Erythroblast (primary cell): ENCODE measurements at regions not wholly inside any gene's neighbourhood (a gene's known extent, or its start where the extent isn't known, plus 50 kb on each side); places are given as distances from the start of the nearest gene placed in this dataset.

Source experiments
- GATA1 ChIP-seq: IDR thresholded peaks from 2 replicates; pipeline ENCODE4 v1.6.1; 2011; ENCODE audit warnings: low read depth, mild to moderate bottlenecking, control low read depth, low read length, moderate library complexity
- POLR2A ChIP-seq: IDR thresholded peaks from 2 replicates; pipeline ENCODE4 v1.6.1; 2011; ENCODE audit warnings: mild to moderate bottlenecking, low read length

DNA sequence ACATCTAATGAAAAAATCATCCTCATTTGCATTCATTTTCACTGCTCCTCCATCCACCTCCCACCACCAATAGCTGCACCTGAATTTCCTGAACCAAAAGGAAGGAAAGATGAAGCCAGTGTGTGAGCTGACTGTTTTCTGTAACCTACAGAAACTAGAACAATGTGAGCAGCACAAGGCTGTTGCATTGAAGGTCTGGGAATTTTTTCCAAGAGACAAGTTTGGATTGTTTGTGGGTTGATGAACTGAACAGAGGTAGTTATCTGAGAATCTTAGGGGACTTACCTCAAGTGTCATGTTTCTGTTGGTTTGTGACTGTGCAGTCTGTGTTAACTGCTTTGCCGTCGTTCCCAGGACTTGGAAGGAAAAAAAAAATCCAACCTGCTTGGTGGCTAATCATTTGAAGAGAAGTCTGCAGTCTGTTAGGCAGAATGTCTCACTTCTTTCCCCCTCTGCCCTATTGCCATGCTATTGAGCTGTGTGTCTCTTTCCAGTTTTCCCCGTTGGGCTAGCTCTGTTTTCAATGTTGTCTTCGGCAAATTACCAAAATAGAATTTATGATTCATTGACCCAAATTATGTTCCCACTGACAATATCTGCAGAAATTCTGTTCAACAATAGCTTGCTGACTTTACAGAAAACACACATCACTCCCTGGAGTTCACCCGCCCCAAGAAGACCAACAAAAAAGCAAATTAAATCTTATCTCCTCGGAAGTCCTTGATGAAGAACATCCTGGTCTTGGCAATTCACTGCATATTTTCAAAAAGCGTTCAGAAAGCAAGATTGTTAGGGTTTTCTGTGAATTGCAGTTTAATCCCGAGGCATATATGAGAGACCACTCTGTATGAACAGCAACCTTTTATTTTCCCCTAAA is 76.0 kb downstream of the SC5D start:
- TF ChIP-seq POLR2A = no peak
- no peak for TF ChIP-seq GATA1
